ENCODE measurements at regions not wholly inside any gene's neighbourhood (a gene's known extent, or its start where the extent isn't known, plus 50 kb on each side); places are given as distances from the start of the nearest gene placed in this dataset.

DNA sequence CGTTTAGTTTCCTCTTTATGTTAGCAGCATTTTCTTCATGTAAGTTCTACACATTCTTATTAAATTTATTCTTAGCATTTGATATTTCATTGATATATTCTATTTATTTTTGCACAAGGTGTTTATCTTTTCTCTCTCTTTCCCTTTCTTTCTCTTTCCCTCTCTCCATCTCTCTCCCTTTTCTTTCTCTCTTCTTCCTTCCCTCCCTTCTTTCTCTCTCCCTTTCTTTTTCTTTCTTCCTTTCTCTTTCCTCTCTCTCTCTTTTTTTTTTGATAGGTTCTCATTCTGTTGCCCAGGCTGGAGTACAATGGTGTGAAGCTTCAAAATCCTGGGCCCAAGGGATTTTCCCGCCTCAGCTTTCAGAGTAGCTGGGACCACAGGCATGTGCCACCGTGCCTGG is 176.4 kb downstream of the AXIN2 start:
- Histone ChIP-seq H3K27me3 (ENCODE audit: control insufficient read depth, insufficient read depth, low read length) (no peaks in the 10 kb centered on the region), H3K4me1 (ENCODE audit: control insufficient read depth, insufficient read depth, low read length) (no peaks in the 10 kb centered on the region), H3K4me3 (ENCODE audit: low read depth, low read length) (no peak overlapping the region), H3K27ac (ENCODE audit: low read depth, low read length) (no peak overlapping the region), H3K36me3 (ENCODE audit: control insufficient read depth, insufficient read depth, low read length) (no peaks in the 10 kb centered on the region), H3K9me3 (ENCODE audit: control insufficient read depth, insufficient read depth, low read length) (no peaks in the 10 kb centered on the region)
- 100% methylated on average over 1 of the region's 3 CpGs for WGBS (ENCODE audit: insufficient coverage)
- DNase-seq (ENCODE audit: low read depth in 4 of 6, low spot score in 6 of 6): no peak

DNA sequence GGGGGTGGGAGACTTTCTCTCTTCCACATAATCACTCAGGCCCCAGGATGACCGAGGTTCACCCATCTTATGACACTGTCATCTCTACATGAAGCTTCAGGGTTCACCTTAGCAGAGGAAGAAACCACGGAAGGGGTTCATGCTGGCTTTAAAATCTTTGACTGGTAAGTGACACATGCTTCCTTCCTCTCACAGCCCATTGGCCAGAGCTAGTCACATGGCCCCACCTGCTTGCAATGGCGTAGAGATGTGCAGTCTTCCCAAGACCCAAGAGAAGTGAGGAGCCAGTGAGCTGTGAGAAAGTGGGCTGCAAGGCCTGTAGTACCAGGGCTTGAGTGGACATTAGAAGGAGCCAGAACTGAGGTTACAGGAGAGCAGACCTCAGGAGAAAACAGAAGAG is 180.3 kb downstream of the AXIN2 start:
- Histone ChIP-seq H3K27me3 (ENCODE audit: control insufficient read depth, insufficient read depth, low read length) (no peaks in the 10 kb centered on the region), H3K36me3 (ENCODE audit: control insufficient read depth, insufficient read depth, low read length) (no peaks in the 10 kb centered on the region), H3K4me1 (ENCODE audit: control insufficient read depth, insufficient read depth, low read length) (no peaks in the 10 kb centered on the region), H3K4me3 (ENCODE audit: low read depth, low read length) (no peak overlapping the region), H3K27ac (ENCODE audit: low read depth, low read length) (no peak overlapping the region), H3K9me3 (ENCODE audit: control insufficient read depth, insufficient read depth, low read length) (no peaks in the 10 kb centered on the region)
- no peak for DNase-seq (ENCODE audit: low read depth in 4 of 6, low spot score in 6 of 6)
- 91% methylated on average over 2 of the region's 3 CpGs for WGBS (ENCODE audit: insufficient coverage)

GRCh38 chr17:65374966-65375365 is 186.5 kb downstream of the AXIN2 start:
- H3K4me1 ChIP-seq (ENCODE audit: control insufficient read depth, insufficient read depth, low read length): no peaks in the 10 kb centered on the region
- no peak overlapping the region for H3K27ac ChIP-seq (ENCODE audit: low read depth, low read length)
- H3K9me3 ChIP-seq (ENCODE audit: control insufficient read depth, insufficient read depth, low read length): no peaks in the 10 kb centered on the region
- no peaks in the 10 kb centered on the region for H3K36me3 ChIP-seq (ENCODE audit: control insufficient read depth, insufficient read depth, low read length)
- no peak overlapping the region for H3K4me3 ChIP-seq (ENCODE audit: low read depth, low read length)
- no peak for DNase-seq (ENCODE audit: low read depth in 4 of 6, low spot score in 6 of 6)
- 76% methylated on average over 2 of the region's 3 CpGs for WGBS (ENCODE audit: insufficient coverage)
- H3K27me3 ChIP-seq (ENCODE audit: control insufficient read depth, insufficient read depth, low read length): no peaks in the 10 kb centered on the region

- Histone ChIP-seq H3K9me3 (ENCODE audit: control insufficient read depth, insufficient read depth, low read length) (no peaks in the 10 kb centered on the region), H3K36me3 (ENCODE audit: control insufficient read depth, insufficient read depth, low read length) (no peaks in the 10 kb centered on the region), H3K27ac (ENCODE audit: low read depth, low read length) (no peak overlapping the region), H3K27me3 (ENCODE audit: control insufficient read depth, insufficient read depth, low read length) (no peaks in the 10 kb centered on the region), H3K4me1 (ENCODE audit: control insufficient read depth, insufficient read depth, low read length) (no peaks in the 10 kb centered on the region), H3K4me3 (ENCODE audit: low read depth, low read length) (no peak overlapping the region)
- 100% methylated on average over 1 of the region's 2 CpGs for WGBS (ENCODE audit: insufficient coverage)
- no peak for DNase-seq (ENCODE audit: low read depth in 4 of 6, low spot score in 6 of 6)
Measured at GRCh38 chr17:65371702-65372101, 189.7 kb downstream of the AXIN2 start.

DNA sequence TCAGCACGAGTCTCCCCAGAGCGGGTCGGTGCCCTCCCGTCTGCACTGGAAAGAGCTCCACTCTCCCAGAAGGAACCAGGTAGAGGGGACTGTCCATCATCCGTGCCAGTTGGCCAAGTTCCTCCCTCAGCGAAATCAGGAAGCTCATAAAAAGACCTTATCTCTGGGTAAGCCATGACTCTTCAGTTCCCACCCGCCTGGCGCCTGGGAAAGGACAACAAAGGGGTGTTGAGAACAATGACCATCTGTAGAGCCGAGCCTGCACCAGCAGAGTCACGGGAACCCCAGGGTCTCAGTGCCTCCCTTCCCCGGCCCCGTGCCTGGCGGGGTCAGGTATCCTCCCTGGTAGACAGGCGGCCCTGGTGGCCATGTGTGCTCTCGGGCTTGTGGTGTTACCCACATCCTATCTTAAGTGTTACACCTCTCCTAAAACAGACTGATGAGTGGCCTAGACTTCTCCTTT is 190.7 kb downstream of the AXIN2 start:
- DNase-seq (ENCODE audit: low read depth in 4 of 6, low spot score in 6 of 6): no peak
- H3K9me3 ChIP-seq (ENCODE audit: control insufficient read depth, insufficient read depth, low read length): no peaks in the 10 kb centered on the region
- no peak overlapping the region for H3K4me3 ChIP-seq (ENCODE audit: low read depth, low read length)
- H3K27ac ChIP-seq (ENCODE audit: low read depth, low read length): no peak overlapping the region
- H3K4me1 ChIP-seq (ENCODE audit: control insufficient read depth, insufficient read depth, low read length): no peaks in the 10 kb centered on the region
- WGBS (ENCODE audit: insufficient coverage): 74% methylated on average over 15 of the region's 15 CpGs
- H3K36me3 ChIP-seq (ENCODE audit: control insufficient read depth, insufficient read depth, low read length): no peaks in the 10 kb centered on the region
- H3K27me3 ChIP-seq (ENCODE audit: control insufficient read depth, insufficient read depth, low read length): no peaks in the 10 kb centered on the region

GRCh38 chr17:65368341-65368740 is 193.1 kb downstream of the AXIN2 start:
- H3K4me1 ChIP-seq (ENCODE audit: control insufficient read depth, insufficient read depth, low read length): no peaks in the 10 kb centered on the region
- 66% methylated on average over 2 of the region's 4 CpGs for WGBS (ENCODE audit: insufficient coverage)
- H3K9me3 ChIP-seq (ENCODE audit: control insufficient read depth, insufficient read depth, low read length): no peaks in the 10 kb centered on the region
- H3K4me3 ChIP-seq (ENCODE audit: low read depth, low read length): no peak overlapping the region
- H3K36me3 ChIP-seq (ENCODE audit: control insufficient read depth, insufficient read depth, low read length): no peaks in the 10 kb centered on the region
- DNase-seq (ENCODE audit: low read depth in 4 of 6, low spot score in 6 of 6): no peak
- H3K27me3 ChIP-seq (ENCODE audit: control insufficient read depth, insufficient read depth, low read length): no peaks in the 10 kb centered on the region
- no peak overlapping the region for H3K27ac ChIP-seq (ENCODE audit: low read depth, low read length)

GRCh38 chr17:65366102-65366844 is 195.2 kb downstream of the AXIN2 start:
- 89% methylated on average over 11 of the region's 15 CpGs for WGBS (ENCODE audit: insufficient coverage)
- Histone ChIP-seq H3K4me3 (ENCODE audit: low read depth, low read length) (no peak overlapping the region), H3K4me1 (ENCODE audit: control insufficient read depth, insufficient read depth, low read length) (peaks cover 3% of the 10 kb centered on the region), H3K27ac (ENCODE audit: low read depth, low read length) (no peak overlapping the region), H3K9me3 (ENCODE audit: control insufficient read depth, insufficient read depth, low read length) (no peaks in the 10 kb centered on the region), H3K27me3 (ENCODE audit: control insufficient read depth, insufficient read depth, low read length) (no peaks in the 10 kb centered on the region), H3K36me3 (ENCODE audit: control insufficient read depth, insufficient read depth, low read length) (no peaks in the 10 kb centered on the region)
- no peak for DNase-seq (ENCODE audit: low read depth in 4 of 6, low spot score in 6 of 6)

GRCh38 chr17:65365169-65365568 is 196.3 kb downstream of the AXIN2 start:
- DNase-seq (ENCODE audit: low read depth in 4 of 6, low spot score in 6 of 6): peak in 4 of 6 donors; percentile 10 to 90 (median 17)
- Histone ChIP-seq H3K36me3 (ENCODE audit: control insufficient read depth, insufficient read depth, low read length) (no peaks in the 10 kb centered on the region), H3K27me3 (ENCODE audit: control insufficient read depth, insufficient read depth, low read length) (no peaks in the 10 kb centered on the region), H3K9me3 (ENCODE audit: control insufficient read depth, insufficient read depth, low read length) (no peaks in the 10 kb centered on the region), H3K4me1 (ENCODE audit: control insufficient read depth, insufficient read depth, low read length) (peaks cover 3% of the 10 kb centered on the region), H3K27ac (ENCODE audit: low read depth, low read length) (no peak overlapping the region), H3K4me3 (ENCODE audit: low read depth, low read length) (no peak overlapping the region)
- 0% methylated on average over 2 of the region's 11 CpGs for WGBS (ENCODE audit: insufficient coverage)

DNA sequence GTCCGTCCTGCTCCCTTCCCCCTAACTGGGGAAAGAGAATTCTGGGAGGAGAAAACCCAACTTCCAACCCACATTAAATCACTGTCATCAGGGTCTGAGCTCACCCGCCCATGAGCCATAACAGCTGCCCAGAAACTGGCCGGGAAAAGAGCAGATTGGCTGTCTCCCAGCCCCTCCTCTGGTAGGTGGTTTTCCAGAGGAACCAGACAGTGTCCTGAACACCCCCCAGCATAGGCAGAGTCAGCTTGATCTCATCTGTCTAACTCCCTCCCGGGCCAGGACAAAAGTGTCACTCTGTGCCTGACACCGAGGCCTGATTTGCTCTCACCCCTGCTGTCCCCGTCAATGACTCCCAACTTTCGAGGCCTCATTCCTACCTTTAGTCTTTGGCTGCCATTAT is 197.0 kb downstream of the AXIN2 start:
- DNase-seq (ENCODE audit: low read depth in 4 of 6, low spot score in 6 of 6): no peak
- Histone ChIP-seq H3K36me3 (ENCODE audit: control insufficient read depth, insufficient read depth, low read length) (no peaks in the 10 kb centered on the region), H3K4me1 (ENCODE audit: control insufficient read depth, insufficient read depth, low read length) (peaks cover 3% of the 10 kb centered on the region), H3K4me3 (ENCODE audit: low read depth, low read length) (no peak overlapping the region), H3K9me3 (ENCODE audit: control insufficient read depth, insufficient read depth, low read length) (no peaks in the 10 kb centered on the region), H3K27me3 (ENCODE audit: control insufficient read depth, insufficient read depth, low read length) (no peaks in the 10 kb centered on the region), H3K27ac (ENCODE audit: low read depth, low read length) (no peak overlapping the region)
- 48% methylated on average over 6 of the region's 7 CpGs for WGBS (ENCODE audit: insufficient coverage)

DNA sequence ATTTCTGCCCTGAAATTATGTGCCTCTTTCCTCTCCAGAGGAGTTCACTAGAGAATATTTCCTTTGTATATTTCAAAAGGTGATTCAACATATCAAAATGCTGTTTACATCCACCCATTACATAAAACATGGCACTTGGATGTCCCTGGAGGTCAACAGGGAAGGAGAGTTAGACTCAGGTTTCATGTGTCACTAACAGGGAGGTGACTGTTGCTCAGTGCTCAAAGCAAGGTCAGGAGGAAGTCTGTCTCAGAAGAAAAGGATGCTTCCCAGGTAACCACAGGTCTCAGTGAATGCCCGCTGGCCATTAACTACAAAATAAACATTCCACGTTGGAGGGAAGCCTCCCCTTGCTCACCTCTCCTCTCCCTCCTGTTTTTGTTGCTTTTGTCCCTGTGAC is 198.6 kb downstream of the AXIN2 start:
- Histone ChIP-seq H3K36me3 (ENCODE audit: control insufficient read depth, insufficient read depth, low read length) (no peaks in the 10 kb centered on the region), H3K9me3 (ENCODE audit: control insufficient read depth, insufficient read depth, low read length) (no peaks in the 10 kb centered on the region), H3K27me3 (ENCODE audit: control insufficient read depth, insufficient read depth, low read length) (no peaks in the 10 kb centered on the region), H3K4me3 (ENCODE audit: low read depth, low read length) (no peak overlapping the region), H3K27ac (ENCODE audit: low read depth, low read length) (no peak overlapping the region), H3K4me1 (ENCODE audit: control insufficient read depth, insufficient read depth, low read length) (peaks cover 3% of the 10 kb centered on the region)
- no peak for DNase-seq (ENCODE audit: low read depth in 4 of 6, low spot score in 6 of 6)
- WGBS (ENCODE audit: insufficient coverage): no CpG with 5 or more reads among the region's 2 CpGs

Data from spinal cord (tissue), 9 donors.